ENCODE measurements at regions not wholly inside any gene's neighbourhood (a gene's known extent, or its start where the extent isn't known, plus 50 kb on each side); places are given as distances from the start of the nearest gene placed in this dataset.

DNA sequence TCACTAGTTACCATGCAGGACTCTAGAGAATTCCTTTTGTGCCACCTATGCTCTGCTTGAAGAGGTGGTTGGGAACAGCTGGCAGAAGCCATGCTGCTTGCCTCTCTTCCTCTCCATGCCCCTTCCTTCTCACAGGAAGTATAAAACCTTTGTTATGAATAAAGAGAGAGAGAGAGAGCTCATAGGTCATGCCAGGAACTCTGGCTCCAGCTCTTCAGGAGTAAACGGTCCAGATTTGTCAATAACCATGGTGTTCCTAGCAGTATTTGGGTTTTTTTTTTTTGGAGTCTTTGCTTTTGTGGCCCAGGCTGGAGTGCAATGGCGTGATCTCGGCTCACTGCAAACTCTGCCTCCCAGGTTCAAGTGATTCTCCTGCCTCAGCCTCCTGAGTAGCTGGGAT, 97.7 kb upstream of the SLC4A7 start (continued):
- TF ChIP-seq, protein P1, sequence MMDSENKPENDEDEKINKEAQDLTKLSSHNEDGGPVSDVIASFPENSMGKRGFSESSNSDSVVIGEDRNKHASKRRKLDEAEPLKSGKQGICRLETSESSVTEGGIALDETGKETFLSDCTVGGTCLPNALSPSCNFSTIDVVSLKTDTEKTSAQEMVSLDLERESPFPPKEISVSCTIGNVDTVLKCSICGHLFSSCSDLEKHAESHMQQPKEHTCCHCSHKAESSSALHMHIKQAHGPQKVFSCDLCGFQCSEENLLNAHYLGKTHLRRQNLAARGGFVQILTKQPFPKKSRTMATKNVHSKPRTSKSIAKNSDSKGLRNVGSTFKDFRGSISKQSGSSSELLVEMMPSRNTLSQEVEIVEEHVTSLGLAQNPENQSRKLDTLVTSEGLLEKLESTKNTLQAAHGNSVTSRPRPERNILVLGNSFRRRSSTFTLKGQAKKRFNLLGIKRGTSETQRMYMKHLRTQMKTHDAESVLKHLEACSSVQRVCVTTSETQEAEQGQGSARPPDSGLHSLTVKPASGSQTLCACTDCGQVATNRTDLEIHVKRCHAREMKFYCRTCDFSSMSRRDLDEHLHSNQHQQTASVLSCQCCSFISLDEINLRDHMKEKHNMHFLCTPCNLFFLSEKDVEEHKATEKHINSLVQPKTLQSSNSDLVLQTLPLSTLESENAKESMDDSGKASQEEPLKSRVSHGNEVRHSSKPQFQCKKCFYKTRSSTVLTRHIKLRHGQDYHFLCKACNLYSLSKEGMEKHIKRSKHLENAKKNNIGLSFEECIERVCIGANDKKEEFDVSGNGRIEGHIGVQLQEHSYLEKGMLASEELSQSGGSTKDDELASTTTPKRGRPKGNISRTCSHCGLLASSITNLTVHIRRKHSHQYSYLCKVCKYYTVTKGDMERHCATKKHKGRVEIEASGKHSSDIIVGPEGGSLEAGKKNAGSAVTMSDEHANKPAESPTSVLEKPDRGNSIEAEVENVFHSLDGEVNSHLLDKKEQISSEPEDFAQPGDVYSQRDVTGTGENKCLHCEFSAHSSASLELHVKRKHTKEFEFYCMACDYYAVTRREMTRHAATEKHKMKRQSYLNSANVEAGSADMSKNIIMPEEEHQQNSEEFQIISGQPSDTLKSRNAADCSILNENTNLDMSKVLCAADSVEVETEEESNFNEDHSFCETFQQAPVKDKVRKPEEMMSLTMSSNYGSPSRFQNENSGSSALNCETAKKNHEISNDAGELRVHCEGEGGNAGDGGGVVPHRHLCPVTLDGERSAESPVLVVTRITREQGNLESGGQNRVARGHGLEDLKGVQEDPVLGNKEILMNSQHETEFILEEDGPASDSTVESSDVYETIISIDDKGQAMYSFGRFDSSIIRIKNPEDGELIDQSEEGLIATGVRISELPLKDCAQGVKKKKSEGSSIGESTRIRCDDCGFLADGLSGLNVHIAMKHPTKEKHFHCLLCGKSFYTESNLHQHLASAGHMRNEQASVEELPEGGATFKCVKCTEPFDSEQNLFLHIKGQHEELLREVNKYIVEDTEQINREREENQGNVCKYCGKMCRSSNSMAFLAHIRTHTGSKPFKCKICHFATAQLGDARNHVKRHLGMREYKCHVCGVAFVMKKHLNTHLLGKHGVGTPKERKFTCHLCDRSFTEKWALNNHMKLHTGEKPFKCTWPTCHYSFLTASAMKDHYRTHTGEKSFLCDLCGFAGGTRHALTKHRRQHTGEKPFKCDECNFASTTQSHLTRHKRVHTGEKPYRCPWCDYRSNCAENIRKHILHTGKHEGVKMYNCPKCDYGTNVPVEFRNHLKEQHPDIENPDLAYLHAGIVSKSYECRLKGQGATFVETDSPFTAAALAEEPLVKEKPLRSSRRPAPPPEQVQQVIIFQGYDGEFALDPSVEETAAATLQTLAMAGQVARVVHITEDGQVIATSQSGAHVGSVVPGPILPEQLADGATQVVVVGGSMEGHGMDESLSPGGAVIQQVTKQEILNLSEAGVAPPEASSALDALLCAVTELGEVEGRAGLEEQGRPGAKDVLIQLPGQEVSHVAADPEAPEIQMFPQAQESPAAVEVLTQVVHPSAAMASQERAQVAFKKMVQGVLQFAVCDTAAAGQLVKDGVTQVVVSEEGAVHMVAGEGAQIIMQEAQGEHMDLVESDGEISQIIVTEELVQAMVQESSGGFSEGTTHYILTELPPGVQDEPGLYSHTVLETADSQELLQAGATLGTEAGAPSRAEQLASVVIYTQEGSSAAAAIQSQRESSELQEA (IDR thresholded peaks at IDR 0.05; ENCODE audit: low read depth): no peak
- no peak for TF ChIP-seq ASH1L (IDR thresholded peaks at IDR 0.05; ENCODE audit: borderline replicate concordance, low read depth, partially characterized antibody)
- TF ChIP-seq ZNF408 (CRISPR knock-in tag; IDR thresholded peaks at IDR 0.05; ENCODE audit: low read depth): no peak
- TF ChIP-seq ZNF175 (CRISPR knock-in tag; IDR thresholded peaks at IDR 0.05; ENCODE audit: low read depth): no peak
